ENCODE measurements at regions not wholly inside any gene's neighbourhood (a gene's known extent, or its start where the extent isn't known, plus 50 kb on each side); places are given as distances from the start of the nearest gene placed in this dataset.

DNA sequence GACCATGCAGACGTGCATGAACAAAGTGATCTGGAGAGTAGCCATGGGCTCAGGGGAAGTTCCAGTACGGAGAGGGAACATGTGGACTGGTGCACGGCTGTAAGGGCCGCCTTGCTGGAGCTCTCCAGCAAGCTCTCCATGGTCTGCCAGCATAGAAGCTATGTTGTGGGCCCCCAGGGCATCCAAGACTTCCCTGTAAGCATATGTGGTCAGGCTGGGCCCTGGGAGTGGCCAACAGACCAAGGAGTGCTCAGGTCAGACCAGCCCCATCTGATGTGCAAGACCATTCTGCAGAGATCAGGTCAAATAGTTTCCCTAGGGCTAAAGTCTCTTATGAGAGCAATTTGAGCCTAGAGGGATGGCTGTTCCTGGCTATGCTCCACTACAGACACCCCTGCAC, 110.1 kb upstream of the DAZL start:
- no peak overlapping the region for H3K4ac ChIP-seq (ENCODE audit: low read depth, low read length)
- H3K4me3 ChIP-seq (ENCODE audit: low read length): no peak overlapping the region
- no CpG with 5 or more reads among the region's 4 CpGs for WGBS (ENCODE audit: extremely low coverage, insufficient coverage, low lambda C conversion rate)

DNA sequence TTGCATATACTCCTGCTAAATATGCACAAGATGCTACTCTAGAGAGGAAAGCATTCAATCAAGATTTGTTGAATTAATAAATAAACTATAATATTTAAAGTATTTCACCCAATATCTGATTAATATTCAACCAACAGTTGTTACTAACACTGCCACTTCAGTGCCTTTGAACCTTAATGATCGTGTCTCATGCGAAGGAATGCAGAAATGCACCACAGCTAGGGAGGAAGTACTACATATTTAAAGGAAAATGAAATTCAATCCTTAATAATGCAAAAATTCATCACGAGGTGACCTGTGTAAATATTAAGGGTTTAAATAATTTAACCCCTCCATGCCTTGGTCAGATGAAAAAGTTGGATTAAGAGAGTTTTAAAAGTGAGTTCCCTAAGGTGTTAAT, 114.2 kb upstream of the DAZL start:
- no peak overlapping the region for H2BK5ac ChIP-seq (ENCODE audit: low read length)
- H3K4me2 ChIP-seq (ENCODE audit: low read length): no peak overlapping the region
- H3K79me1 ChIP-seq (ENCODE audit: low read length): no peaks in the 10 kb centered on the region
- DNase-seq: no peak
- no peak overlapping the region for H3K27ac ChIP-seq (ENCODE audit: low read depth, low read length)
- no peak overlapping the region for H3K56ac ChIP-seq (ENCODE audit: low read length)
- H3K36me3 ChIP-seq (ENCODE audit: control insufficient read depth, insufficient read depth, low read length): no peaks in the 10 kb centered on the region
- H3K79me2 ChIP-seq (ENCODE audit: control insufficient read depth, insufficient read depth, low read length): no peaks in the 10 kb centered on the region
- H4K5ac ChIP-seq (ENCODE audit: low read length): no peak overlapping the region
- no CpG with 5 or more reads among the region's 3 CpGs for WGBS (ENCODE audit: extremely low coverage, insufficient coverage, low lambda C conversion rate)
- H3K23ac ChIP-seq (ENCODE audit: low read length): no peak overlapping the region
- H3K27me3 ChIP-seq (ENCODE audit: insufficient read depth, low read length, poor library complexity): no peaks in the 10 kb centered on the region
- H3K4me3 ChIP-seq (ENCODE audit: low read length): no peak overlapping the region
- no peak overlapping the region for H2BK15ac ChIP-seq (replicated peaks; ENCODE audit: low read depth)
- H3K18ac ChIP-seq (ENCODE audit: low read length): no peak overlapping the region
- H4K8ac ChIP-seq (ENCODE audit: low read depth, low read length): no peak overlapping the region
- H3K4ac ChIP-seq (ENCODE audit: low read depth, low read length): no peak overlapping the region
- no peaks in the 10 kb centered on the region for H3K4me1 ChIP-seq (ENCODE audit: control insufficient read depth, low read depth, low read length)
- no peak overlapping the region for H2AK5ac ChIP-seq (ENCODE audit: low read length)
- no peak overlapping the region for H3K9ac ChIP-seq (ENCODE audit: low read length)
- no peak overlapping the region for H2BK120ac ChIP-seq (ENCODE audit: low read depth, low read length)

More for the DNA sequence above, 110.1 kb upstream of the DAZL start:
- H3K18ac ChIP-seq (ENCODE audit: low read length): no peak overlapping the region
- H3K23ac ChIP-seq (ENCODE audit: low read length): no peak overlapping the region
- H2BK5ac ChIP-seq (ENCODE audit: low read length): no peak overlapping the region
- H4K8ac ChIP-seq (ENCODE audit: low read depth, low read length): no peak overlapping the region
- no peaks in the 10 kb centered on the region for H3K4me1 ChIP-seq (ENCODE audit: control insufficient read depth, low read depth, low read length)
- DNase-seq: no peak
- H3K56ac ChIP-seq (ENCODE audit: low read length): no peak overlapping the region
- no peak overlapping the region for H3K4me2 ChIP-seq (ENCODE audit: low read length)
- H4K5ac ChIP-seq (ENCODE audit: low read length): no peak overlapping the region
- H3K79me1 ChIP-seq (ENCODE audit: low read length): no peaks in the 10 kb centered on the region
- no peak overlapping the region for H2AK5ac ChIP-seq (ENCODE audit: low read length)
- H3K36me3 ChIP-seq (ENCODE audit: control insufficient read depth, insufficient read depth, low read length): no peaks in the 10 kb centered on the region
- no peak overlapping the region for H2BK120ac ChIP-seq (ENCODE audit: low read depth, low read length)
- no peaks in the 10 kb centered on the region for H3K27me3 ChIP-seq (ENCODE audit: insufficient read depth, low read length, poor library complexity)
- no peak overlapping the region for H3K27ac ChIP-seq (ENCODE audit: low read depth, low read length)
- H3K79me2 ChIP-seq (ENCODE audit: control insufficient read depth, insufficient read depth, low read length): no peaks in the 10 kb centered on the region
- no peak overlapping the region for H2BK15ac ChIP-seq (replicated peaks; ENCODE audit: low read depth)
- no peak overlapping the region for H3K9ac ChIP-seq (ENCODE audit: low read length)

- H3K79me2 ChIP-seq (ENCODE audit: control insufficient read depth, insufficient read depth, low read length): no peaks in the 10 kb centered on the region
- no peak overlapping the region for H3K4me2 ChIP-seq (ENCODE audit: low read length)
- no CpG with 5 or more reads among the region's 3 CpGs for WGBS (ENCODE audit: extremely low coverage, insufficient coverage, low lambda C conversion rate)
- DNase-seq: no peak
- no peak overlapping the region for H3K18ac ChIP-seq (ENCODE audit: low read length)
- H2BK120ac ChIP-seq (ENCODE audit: low read depth, low read length): no peak overlapping the region
- no peaks in the 10 kb centered on the region for H3K79me1 ChIP-seq (ENCODE audit: low read length)
- no peak overlapping the region for H3K23ac ChIP-seq (ENCODE audit: low read length)
- H3K27me3 ChIP-seq (ENCODE audit: insufficient read depth, low read length, poor library complexity): no peaks in the 10 kb centered on the region
- H3K36me3 ChIP-seq (ENCODE audit: control insufficient read depth, insufficient read depth, low read length): no peaks in the 10 kb centered on the region
- no peak overlapping the region for H4K5ac ChIP-seq (ENCODE audit: low read length)
- H2BK15ac ChIP-seq (replicated peaks; ENCODE audit: low read depth): no peak overlapping the region
- H3K4me1 ChIP-seq (ENCODE audit: control insufficient read depth, low read depth, low read length): no peaks in the 10 kb centered on the region
- H3K4me3 ChIP-seq (ENCODE audit: low read length): no peak overlapping the region
- no peak overlapping the region for H2BK5ac ChIP-seq (ENCODE audit: low read length)
- no peak overlapping the region for H3K9ac ChIP-seq (ENCODE audit: low read length)
- H3K27ac ChIP-seq (ENCODE audit: low read depth, low read length): no peak overlapping the region
- H3K4ac ChIP-seq (ENCODE audit: low read depth, low read length): no peak overlapping the region
- H4K8ac ChIP-seq (ENCODE audit: low read depth, low read length): no peak overlapping the region
- H3K56ac ChIP-seq (ENCODE audit: low read length): no peak overlapping the region
- H2AK5ac ChIP-seq (ENCODE audit: low read length): no peak overlapping the region
These were observed 115.2 kb upstream of the DAZL start for GRCh38 chr3:16720367-16720940.

- WGBS (ENCODE audit: extremely low coverage, insufficient coverage, low lambda C conversion rate): no CpG with 5 or more reads among the region's 3 CpGs
- Histone ChIP-seq H2BK120ac (ENCODE audit: low read depth, low read length) (no peak overlapping the region), H4K5ac (ENCODE audit: low read length) (no peak overlapping the region), H3K27me3 (ENCODE audit: insufficient read depth, low read length, poor library complexity) (peaks cover under 1% of the 10 kb centered on the region), H3K79me1 (ENCODE audit: low read length) (no peaks in the 10 kb centered on the region), H3K23ac (ENCODE audit: low read length) (no peak overlapping the region), H3K4me2 (ENCODE audit: low read length) (no peak overlapping the region), H2BK5ac (ENCODE audit: low read length) (no peak overlapping the region), H3K79me2 (ENCODE audit: control insufficient read depth, insufficient read depth, low read length) (no peaks in the 10 kb centered on the region), H3K27ac (ENCODE audit: low read depth, low read length) (no peak overlapping the region), H2BK15ac (replicated peaks; ENCODE audit: low read depth) (no peak overlapping the region), H4K8ac (ENCODE audit: low read depth, low read length) (no peak overlapping the region), H3K56ac (ENCODE audit: low read length) (no peak overlapping the region), H3K36me3 (ENCODE audit: control insufficient read depth, insufficient read depth, low read length) (no peaks in the 10 kb centered on the region), H3K4me3 (ENCODE audit: low read length) (no peak overlapping the region), H3K4me1 (ENCODE audit: control insufficient read depth, low read depth, low read length) (no peaks in the 10 kb centered on the region), H3K4ac (ENCODE audit: low read depth, low read length) (no peak overlapping the region), H2AK5ac (ENCODE audit: low read length) (no peak overlapping the region), H3K9ac (ENCODE audit: low read length) (no peak overlapping the region), H3K18ac (ENCODE audit: low read length) (no peak overlapping the region)
- no peak for DNase-seq
These were observed 116.3 kb upstream of the DAZL start for GRCh38 chr3:16721494-16721893.

GRCh38 chr3:16723978-16724377, 118.8 kb upstream of the DAZL start:
- Histone ChIP-seq H3K23ac (ENCODE audit: low read length) (no peak overlapping the region), H3K4ac (ENCODE audit: low read depth, low read length) (no peak overlapping the region), H3K79me2 (ENCODE audit: control insufficient read depth, insufficient read depth, low read length) (no peaks in the 10 kb centered on the region), H2BK15ac (replicated peaks; ENCODE audit: low read depth) (no peak overlapping the region), H2AK5ac (ENCODE audit: low read length) (no peak overlapping the region), H3K36me3 (ENCODE audit: control insufficient read depth, insufficient read depth, low read length) (no peaks in the 10 kb centered on the region), H2BK5ac (ENCODE audit: low read length) (no peak overlapping the region), H3K4me3 (ENCODE audit: low read length) (no peak overlapping the region), H3K4me1 (ENCODE audit: control insufficient read depth, low read depth, low read length) (no peaks in the 10 kb centered on the region), H3K56ac (ENCODE audit: low read length) (no peak overlapping the region), H3K4me2 (ENCODE audit: low read length) (no peak overlapping the region), H4K5ac (ENCODE audit: low read length) (no peak overlapping the region), H3K18ac (ENCODE audit: low read length) (no peak overlapping the region), H3K79me1 (ENCODE audit: low read length) (no peaks in the 10 kb centered on the region), H3K27ac (ENCODE audit: low read depth, low read length) (no peak overlapping the region), H2BK120ac (ENCODE audit: low read depth, low read length) (no peak overlapping the region), H4K8ac (ENCODE audit: low read depth, low read length) (no peak overlapping the region), H3K27me3 (ENCODE audit: insufficient read depth, low read length, poor library complexity) (peaks cover 1% of the 10 kb centered on the region), H3K9ac (ENCODE audit: low read length) (no peak overlapping the region)
- peak; percentile 95 for DNase-seq
- no CpG with 5 or more reads among the region's 1 CpG for WGBS (ENCODE audit: extremely low coverage, insufficient coverage, low lambda C conversion rate)

DNA sequence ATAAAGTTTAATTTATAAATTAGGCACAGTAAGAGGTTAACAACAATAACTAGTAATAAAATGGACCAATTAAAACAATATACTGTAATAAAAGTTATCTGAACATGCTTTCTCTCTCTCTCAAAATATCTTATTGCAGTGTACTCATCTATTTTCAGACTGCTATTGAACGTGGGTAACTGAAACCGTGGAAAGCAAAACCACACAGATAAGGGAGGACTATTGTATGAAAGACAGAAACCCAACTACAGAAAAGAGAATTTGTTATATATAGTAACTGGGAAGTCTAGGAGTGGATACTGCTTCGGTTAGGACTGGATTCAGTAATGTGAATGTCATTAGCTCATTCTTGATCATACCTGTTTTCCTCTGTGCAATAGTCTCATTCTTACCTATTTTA, 119.3 kb upstream of the DAZL start:
- no peak overlapping the region for H2BK120ac ChIP-seq (ENCODE audit: low read depth, low read length)
- H3K79me1 ChIP-seq (ENCODE audit: low read length): no peaks in the 10 kb centered on the region
- DNase-seq: no peak
- WGBS (ENCODE audit: extremely low coverage, insufficient coverage, low lambda C conversion rate): no CpG with 5 or more reads among the region's 3 CpGs
- no peak overlapping the region for H3K27ac ChIP-seq (ENCODE audit: low read depth, low read length)
- no peak overlapping the region for H3K9ac ChIP-seq (ENCODE audit: low read length)
- no peak overlapping the region for H3K18ac ChIP-seq (ENCODE audit: low read length)
- H3K4ac ChIP-seq (ENCODE audit: low read depth, low read length): no peak overlapping the region
- no peak overlapping the region for H3K4me3 ChIP-seq (ENCODE audit: low read length)
- H3K4me2 ChIP-seq (ENCODE audit: low read length): no peak overlapping the region
- no peak overlapping the region for H2BK5ac ChIP-seq (ENCODE audit: low read length)
- no peak overlapping the region for H2AK5ac ChIP-seq (ENCODE audit: low read length)
- no peak overlapping the region for H3K23ac ChIP-seq (ENCODE audit: low read length)
- no peaks in the 10 kb centered on the region for H3K36me3 ChIP-seq (ENCODE audit: control insufficient read depth, insufficient read depth, low read length)
- no peak overlapping the region for H2BK15ac ChIP-seq (replicated peaks; ENCODE audit: low read depth)
- H3K4me1 ChIP-seq (ENCODE audit: control insufficient read depth, low read depth, low read length): no peaks in the 10 kb centered on the region
- no peak overlapping the region for H4K8ac ChIP-seq (ENCODE audit: low read depth, low read length)
- H3K27me3 ChIP-seq (ENCODE audit: insufficient read depth, low read length, poor library complexity): peaks cover 1% of the 10 kb centered on the region
- H4K5ac ChIP-seq (ENCODE audit: low read length): no peak overlapping the region
- no peaks in the 10 kb centered on the region for H3K79me2 ChIP-seq (ENCODE audit: control insufficient read depth, insufficient read depth, low read length)
- no peak overlapping the region for H3K56ac ChIP-seq (ENCODE audit: low read length)
